ENCODE measurements at regions not wholly inside any gene's neighbourhood (a gene's known extent, or its start where the extent isn't known, plus 50 kb on each side); places are given as distances from the start of the nearest gene placed in this dataset.
"Not testable (repeated sequence)": the region's sequence is repeated elsewhere in the genome, so short reads cannot be mapped to it uniquely, and the experiment has no call there.

- Mint-ChIP-seq H3K4me1 (ENCODE audit: low read depth in 2 of 2) (peaks cover 13 to 16% of the 10 kb centered on the region in 2 donors), H3K27me3 (peaks cover 0 to 5% of the 10 kb centered on the region in 2 donors), H3K27ac (peak overlapping the region in 1 of 2 donors; percentile 20), H3K9me3 (no peaks in the 10 kb centered on the region), H3K36me3 (no peaks in the 10 kb centered on the region), H3K4me3 (no peak overlapping the region)
- no peak for ATAC-seq
- no peak for DNase-seq (ENCODE audit: low spot score)
Measured at GRCh38 chrX:65589304-65589703, 54.7 kb upstream of the LAS1L start.

- Mint-ChIP-seq H3K4me3 (no peak overlapping the region), H3K27ac (peak overlapping the region in 1 of 2 donors; percentile 20)
Measured at GRCh38 chrX:65588795-65589194, 54.2 kb upstream of the LAS1L start.

GRCh38 chrX:65587616-65588526, 53.3 kb upstream of the LAS1L start:
- peaks cover 6 to 12% of the 10 kb centered on the region in 2 donors for H3K4me1 Mint-ChIP-seq (ENCODE audit: low read depth in 2 of 2)
- peaks cover 0 to 5% of the 10 kb centered on the region in 2 donors for H3K27me3 Mint-ChIP-seq
- H3K27ac Mint-ChIP-seq, result no peak overlapping the region
- H3K36me3 Mint-ChIP-seq, result no peaks in the 10 kb centered on the region
- H3K4me3 Mint-ChIP-seq, result no peak overlapping the region
- DNase-seq (ENCODE audit: low spot score) (no peak), ATAC-seq (no peak)
- H3K9me3 Mint-ChIP-seq, result no peaks in the 10 kb centered on the region

More at GRCh38 chrX:65588795-65589194, 54.2 kb upstream of the LAS1L start:
- Mint-ChIP-seq H3K9me3 (no peaks in the 10 kb centered on the region), H3K4me1 (ENCODE audit: low read depth in 2 of 2) (peaks cover 9 to 11% of the 10 kb centered on the region in 2 donors), H3K27me3 (peaks cover 0 to 5% of the 10 kb centered on the region in 2 donors), H3K36me3 (no peaks in the 10 kb centered on the region)
- ATAC-seq, result no peak
- no peak for DNase-seq (ENCODE audit: low spot score)

- no peaks in the 10 kb centered on the region for H3K36me3 Mint-ChIP-seq
- no peak overlapping the region for H3K27ac Mint-ChIP-seq
- no peak for ATAC-seq
- no peaks in the 10 kb centered on the region for H3K9me3 Mint-ChIP-seq
- no peak overlapping the region for H3K4me3 Mint-ChIP-seq
- H3K4me1 Mint-ChIP-seq (ENCODE audit: low read depth in 2 of 2), result peaks cover 15 to 23% of the 10 kb centered on the region in 2 donors
- DNase-seq (ENCODE audit: low spot score), result no peak
- H3K27me3 Mint-ChIP-seq, result peaks cover 0 to 5% of the 10 kb centered on the region in 2 donors
Measured at GRCh38 chrX:65586491-65586890, 51.9 kb upstream of the LAS1L start.

GRCh38 chrX:65585226-65585625, 50.6 kb upstream of the LAS1L start:
- not testable (repeated sequence) for H3K27ac Mint-ChIP-seq; H3K4me3 Mint-ChIP-seq; H3K27me3 Mint-ChIP-seq; H3K36me3 Mint-ChIP-seq; ATAC-seq; H3K9me3 Mint-ChIP-seq; DNase-seq (ENCODE audit: low spot score)
- H3K4me1 Mint-ChIP-seq (ENCODE audit: low read depth in 2 of 2), result peaks cover 15 to 18% of the 10 kb centered on the region in 2 donors
